HUDEP-2 (cell line): ENCODE measurements at regions not wholly inside any gene's neighbourhood (a gene's known extent, or its start where the extent isn't known, plus 50 kb on each side); places are given as distances from the start of the nearest gene placed in this dataset.
"Not testable (repeated sequence)": the region's sequence is repeated elsewhere in the genome, so short reads cannot be mapped to it uniquely, and the experiment has no call there.

Experiments used
- DNase-seq, 76 experiments: peaks; one replicate each; lab custom pipeline; 2025; ENCODE audit not compliant: unreplicated experiment in 76 of 76; lab: John Stamatoyannopoulos, UW

GRCh38 chr16:86072328-86073102 lies 173.6 kb downstream of the IRF8 start:
- peak in 35 of 76 experiments; percentile 3 to 51 (median 19) for DNase-seq

GRCh38 chr16:86073103-86073625 lies 174.2 kb downstream of the IRF8 start:
- DNase-seq = no peak

GRCh38 chr16:86073763-86074493 lies 175.0 kb downstream of the IRF8 start:
- DNase-seq = no peak

- no peak for DNase-seq
Observed at GRCh38 chr16:86074651-86075487, 175.9 kb downstream of the IRF8 start.

GRCh38 chr16:86075488-86075785 lies 176.5 kb downstream of the IRF8 start:
- no peak for DNase-seq

GRCh38 chr16:86075839-86076440 lies 177.0 kb downstream of the IRF8 start:
- no peak for DNase-seq

- DNase-seq = no peak
Observed at GRCh38 chr16:86076606-86077005, 177.6 kb downstream of the IRF8 start.

GRCh38 chr16:86077243-86077940 lies 178.4 kb downstream of the IRF8 start:
- no peak for DNase-seq

GRCh38 chr16:86078121-86078600 lies 179.2 kb downstream of the IRF8 start:
- DNase-seq = no peak

- DNase-seq = not testable (repeated sequence)
Observed at GRCh38 chr16:86078711-86079110, 179.7 kb downstream of the IRF8 start.

GRCh38 chr16:86079255-86079885 lies 180.4 kb downstream of the IRF8 start:
- DNase-seq = no peak

- no peak for DNase-seq
Observed at GRCh38 chr16:86080131-86080875, 181.3 kb downstream of the IRF8 start.

GRCh38 chr16:86080982-86081381 lies 182.0 kb downstream of the IRF8 start:
- DNase-seq = no peak

GRCh38 chr16:86082418-86083030 lies 183.6 kb downstream of the IRF8 start:
- DNase-seq = no peak

GRCh38 chr16:86083382-86084002 lies 184.5 kb downstream of the IRF8 start:
- DNase-seq = no peak

- no peak for DNase-seq
Observed at GRCh38 chr16:86085161-86085611, 186.2 kb downstream of the IRF8 start.

- no peak for DNase-seq
Observed at GRCh38 chr16:86085795-86086194, 186.8 kb downstream of the IRF8 start.

- DNase-seq = no peak
Observed at GRCh38 chr16:86086471-86086870, 187.5 kb downstream of the IRF8 start.
